GM23248 (cell line): ENCODE measurements at regions not wholly inside any gene's neighbourhood (a gene's known extent, or its start where the extent isn't known, plus 50 kb on each side); places are given as distances from the start of the nearest gene placed in this dataset.

ENCODE experiments used
- DNase-seq: peaks from one replicate; pipeline ENCODE4 v3.0.0-alpha.2; 2015
- H2AFZ ChIP-seq: fragments of 200-600 bp; sonication (generic); 2 replicates; pipeline ENCODE4 v1.6.1; 2016; ENCODE audit warnings: antibody characterized with exemption
- H3F3A ChIP-seq: fragments of 200-600 bp; sonication (generic); 2 replicates; pipeline ENCODE4 v1.6.1; 2016; ENCODE audit warnings: mild to moderate bottlenecking, antibody characterized with exemption, mixed run types; ENCODE audit not compliant: insufficient read depth
- H3K27ac ChIP-seq: fragments of 200-600 bp; sonication (generic); 2 replicates; pipeline ENCODE4 v1.5.1; 2016; ENCODE audit warnings: mild to moderate bottlenecking
- H3K27me3 ChIP-seq: fragments of 200-600 bp; sonication (generic); replicated peaks from 2 replicates; pipeline ENCODE4 v1.6.1; 2016; ENCODE audit warnings: mild to moderate bottlenecking; ENCODE audit not compliant: insufficient read depth
- H3K36me3 ChIP-seq: fragments of 200-600 bp; sonication (generic); 2 replicates; pipeline ENCODE4 v1.6.1; 2016; ENCODE audit warnings: low read depth, mild to moderate bottlenecking
- H3K4me1 ChIP-seq: fragments of 200-600 bp; sonication (generic); 2 replicates; pipeline ENCODE4 v1.6.1; 2016; ENCODE audit warnings: mild to moderate bottlenecking; ENCODE audit not compliant: insufficient read depth
- H3K4me2 ChIP-seq: fragments of 200-600 bp; sonication (generic); one replicate; pipeline ENCODE4 v1.6.1; 2016; ENCODE audit warnings: mild to moderate bottlenecking; ENCODE audit not compliant: unreplicated experiment
- H3K4me3 ChIP-seq: fragments of 200-600 bp; sonication (generic); 2 replicates; pipeline ENCODE4 v1.5.1; 2016; ENCODE audit warnings: mild to moderate bottlenecking
- H3K79me2 ChIP-seq: fragments of 200-600 bp; sonication (generic); 2 replicates; pipeline ENCODE4 v1.6.1; 2016; ENCODE audit warnings: mild to moderate bottlenecking; ENCODE audit not compliant: insufficient read depth
- H3K9ac ChIP-seq: fragments of 200-600 bp; sonication (generic); 2 replicates; pipeline ENCODE4 v1.6.1; 2016; ENCODE audit warnings: mild to moderate bottlenecking
- H3K9me2 ChIP-seq: fragments of 200-600 bp; sonication (generic); 2 replicates; pipeline ENCODE4 v1.6.1; 2016; ENCODE audit warnings: mixed run types, mild to moderate bottlenecking, moderate library complexity; ENCODE audit not compliant: insufficient read depth
- H3K9me3 ChIP-seq: fragments of 200-600 bp; sonication (generic); one replicate; pipeline ENCODE4 v1.6.1; 2017; ENCODE audit warnings: low read depth
- H4K20me1 ChIP-seq: fragments of 200-600 bp; sonication (generic); 2 replicates; pipeline ENCODE4 v1.6.0; 2016; ENCODE audit not compliant: insufficient read depth
- EZH2 ChIP-seq: fragments of 200-600 bp; sonication (generic); IDR thresholded peaks from 2 replicates; pipeline ENCODE4 v1.6.1; 2018; ENCODE audit warnings: antibody characterized with exemption, mild to moderate bottlenecking; ENCODE audit not compliant: insufficient read depth, poor library complexity, severe bottlenecking
- EZH2phosphoT487 ChIP-seq: fragments of 200-600 bp; sonication (generic); IDR thresholded peaks from 2 replicates; pipeline ENCODE4 v1.6.1; 2018; ENCODE audit warnings: antibody characterized with exemption, moderate library complexity, mild to moderate bottlenecking, low read depth; ENCODE audit not compliant: insufficient read depth
- WGBS, 2 experiments: methylation state at CpG; one replicate each; pipeline ENCODE4 v1.1.6; 2015 to 2017; ENCODE audit warnings: low lambda C conversion rate in 2 of 2, low coverage in 1 of 2; ENCODE audit errors: missing lambda C conversion rate in 2 of 2; 5-methylcytosine and 5-hydroxymethylcytosine counted together
- in situ Hi-C: fragments of 300-500 bp; cut with MboI; formaldehyde crosslinking; loops from 2 replicates; pipeline ENCODE4 v1.15.0; 2020

GRCh38 chr3:188008582-188009213 is 145.3 kb upstream of the LPP start:
- in situ Hi-C loops: no loop called here
- Histone ChIP-seq H3K4me1 (no peaks in the 10 kb centered on the region), H3K4me3 (no peak overlapping the region), H3K27me3 (no peaks in the 10 kb centered on the region), H3K36me3 (no peaks in the 10 kb centered on the region), H3K4me2 (no peak overlapping the region), H3K9ac (no peak overlapping the region), H3K27ac (no peak overlapping the region), H4K20me1 (no peaks in the 10 kb centered on the region), H3K9me3 (no peaks in the 10 kb centered on the region), H3K79me2 (no peaks in the 10 kb centered on the region), H3K9me2 (no peaks in the 10 kb centered on the region), H3F3A (no peaks in the 10 kb centered on the region), H2AFZ (no peak overlapping the region)
- 95% methylated on average over 3 of the region's 3 CpGs for WGBS, 2 experiments
- no peak for DNase-seq
- TF ChIP-seq EZH2phosphoT487 (no peak), EZH2 (no peak)

- 62 to 68% methylated on average over 8 of the region's 8 CpGs for WGBS, 2 experiments
- Histone ChIP-seq H3K4me1 (no peaks in the 10 kb centered on the region), H3K27ac (no peak overlapping the region), H3K9me3 (peaks cover 4% of the 10 kb centered on the region), H3K79me2 (no peaks in the 10 kb centered on the region), H3K36me3 (no peaks in the 10 kb centered on the region), H3K9me2 (no peaks in the 10 kb centered on the region), H3K27me3 (no peaks in the 10 kb centered on the region), H3F3A (no peaks in the 10 kb centered on the region), H3K4me2 (no peak overlapping the region), H4K20me1 (no peaks in the 10 kb centered on the region), H2AFZ (no peak overlapping the region), H3K4me3 (no peak overlapping the region), H3K9ac (no peak overlapping the region)
- no peak for TF ChIP-seq EZH2
- in situ Hi-C loops: no loop called here
- no peak for DNase-seq
Observed at GRCh38 chr3:188010478-188010877, 143.5 kb upstream of the LPP start.

- no peak overlapping the region for H3K9ac ChIP-seq
Observed at GRCh38 chr3:188019727-188020126, 134.2 kb upstream of the LPP start.

GRCh38 chr3:188021041-188021440 is 132.9 kb upstream of the LPP start:
- no peaks in the 10 kb centered on the region for H4K20me1 ChIP-seq
- peak; percentile 63 for DNase-seq
- no peaks in the 10 kb centered on the region for H3K9me2 ChIP-seq
- H2AFZ ChIP-seq: peak overlapping the region; percentile 74
- WGBS, 2 experiments: 39 to 53% methylated on average over 3 of the region's 3 CpGs
- peaks cover 14% of the 10 kb centered on the region for H3K4me1 ChIP-seq
- H3K9ac ChIP-seq: peak overlapping the region; percentile 37; the same call in 1 of the 2 replicates
- no peaks in the 10 kb centered on the region for H3K79me2 ChIP-seq
- H3K4me3 ChIP-seq: 0 out of 2 replicates have a peak overlapping the region, but pooled peaks have one; percentile 19
- peak overlapping the region; percentile 68 for H3K4me2 ChIP-seq
- no peaks in the 10 kb centered on the region for H3K27me3 ChIP-seq
- peaks cover 16% of the 10 kb centered on the region for H3F3A ChIP-seq
- H3K27ac ChIP-seq: peak overlapping the region; percentile 68
- in situ Hi-C loops: no loop called here
- TF ChIP-seq EZH2phosphoT487 (no peak), EZH2 (no peak)
- no peaks in the 10 kb centered on the region for H3K9me3 ChIP-seq
- H3K36me3 ChIP-seq: no peaks in the 10 kb centered on the region

More at GRCh38 chr3:188019727-188020126, 134.2 kb upstream of the LPP start:
- Histone ChIP-seq H3K4me1 (peaks cover 14% of the 10 kb centered on the region), H3K36me3 (no peaks in the 10 kb centered on the region), H3K4me3 (no peak overlapping the region), H4K20me1 (no peaks in the 10 kb centered on the region), H3K9me3 (peaks cover 4% of the 10 kb centered on the region), H3K4me2 (no peak overlapping the region), H3K9me2 (no peaks in the 10 kb centered on the region), H2AFZ (no peak overlapping the region), H3K79me2 (no peaks in the 10 kb centered on the region), H3K27ac (no peak overlapping the region), H3F3A (peaks cover 16% of the 10 kb centered on the region), H3K27me3 (no peaks in the 10 kb centered on the region)
- 93 to 97% methylated on average over 4 of the region's 4 CpGs for WGBS, 2 experiments
- in situ Hi-C loops: no loop called here
- TF ChIP-seq EZH2 (no peak), EZH2phosphoT487 (no peak)
- no peak for DNase-seq
